ENCODE measurements at regions not wholly inside any gene's neighbourhood (a gene's known extent, or its start where the extent isn't known, plus 50 kb on each side); places are given as distances from the start of the nearest gene placed in this dataset.
"Not testable (repeated sequence)": the region's sequence is repeated elsewhere in the genome, so short reads cannot be mapped to it uniquely, and the experiment has no call there.

DNA sequence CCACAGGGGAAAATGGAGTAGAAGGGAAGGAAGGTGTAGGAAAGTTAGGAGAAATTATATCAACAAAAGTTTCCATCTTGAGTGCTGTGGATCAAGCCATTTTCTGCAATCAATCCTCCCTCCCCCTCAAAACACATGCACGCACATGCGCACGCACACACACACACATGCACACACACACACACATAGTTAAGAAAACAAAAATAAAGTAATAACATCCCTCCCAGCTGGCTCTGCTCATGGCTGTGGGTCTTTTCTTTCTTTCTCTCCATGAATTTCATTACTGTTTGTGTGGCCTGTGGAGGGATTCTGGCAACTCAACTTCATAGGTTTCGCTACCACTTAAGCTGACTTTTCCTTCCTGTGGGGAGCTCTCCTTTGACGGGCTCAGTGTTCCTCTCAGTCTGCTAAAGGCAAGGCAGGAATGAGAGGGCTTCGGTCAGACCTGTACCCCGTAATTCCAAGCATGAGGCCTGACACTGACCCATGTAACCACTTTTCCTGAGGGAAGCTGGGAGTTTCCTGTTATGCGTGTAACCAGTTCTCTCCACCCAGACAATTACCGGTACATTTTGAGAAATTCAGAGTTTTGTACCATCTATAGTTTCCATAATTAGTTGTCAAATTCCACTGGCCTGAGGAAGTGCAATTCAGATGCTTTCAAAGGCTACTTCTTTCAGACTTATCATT lies 79.8 kb downstream of the ZNF92 start:
- no peak for DNase-seq

DNA sequence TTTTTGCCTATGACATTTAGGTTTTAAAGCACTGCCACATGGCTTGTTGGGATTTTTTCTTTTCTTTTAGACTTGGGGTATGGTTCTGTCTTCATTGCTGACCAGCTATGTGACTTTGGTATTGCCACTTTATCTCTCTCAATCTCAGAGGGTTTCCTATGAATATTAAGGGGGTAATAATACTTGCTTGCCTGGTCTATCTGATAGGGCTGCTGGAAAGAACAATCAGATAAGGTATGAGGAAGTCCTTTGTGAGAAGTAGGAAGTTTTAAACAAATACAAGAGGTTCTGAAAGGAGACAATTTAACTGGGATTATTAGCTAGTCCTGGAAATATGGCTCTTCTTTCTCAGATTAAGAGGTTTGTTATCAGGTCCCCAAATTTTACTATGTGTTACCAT lies 80.8 kb downstream of the ZNF92 start:
- no peak for DNase-seq

DNA sequence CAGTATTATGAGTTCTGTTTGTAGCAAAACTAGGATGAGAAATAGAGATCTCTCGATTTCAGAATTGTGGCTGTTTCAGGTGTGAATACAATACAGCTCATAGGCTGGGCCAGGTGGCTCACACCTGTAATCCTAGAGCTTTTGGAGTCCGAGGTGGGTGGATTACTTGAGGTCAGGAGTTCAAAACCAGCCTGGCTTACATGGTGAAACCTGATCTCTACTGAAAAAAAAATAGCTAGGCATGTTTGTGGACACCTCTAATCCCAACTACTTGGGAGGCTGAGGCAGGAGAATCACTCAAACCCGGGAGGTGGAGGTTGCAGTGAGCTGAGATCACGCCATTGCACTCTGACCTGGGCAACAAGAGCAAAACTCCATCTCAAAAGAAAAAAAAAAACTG lies 81.4 kb downstream of the ZNF92 start:
- not testable (repeated sequence) for DNase-seq

DNA sequence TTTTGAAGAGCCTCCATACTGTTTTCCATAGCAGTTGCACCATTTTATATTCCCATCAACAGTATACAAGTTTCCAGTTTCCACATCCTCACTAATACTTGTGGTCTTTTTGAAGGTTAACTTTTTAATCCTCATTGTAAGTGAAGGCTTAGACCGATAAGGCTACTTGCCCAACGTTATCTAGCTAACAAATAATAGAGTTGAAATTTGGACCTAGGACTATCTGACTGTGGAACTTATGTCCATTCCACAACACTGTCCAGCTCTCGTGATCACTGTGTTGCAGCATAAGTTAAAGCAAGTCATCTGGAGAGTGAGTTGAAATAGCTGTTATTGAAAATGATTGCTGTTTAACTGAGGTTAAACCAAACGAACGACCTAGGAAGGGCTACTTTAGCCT lies 84.0 kb downstream of the ZNF92 start:
- no peak for DNase-seq

DNA sequence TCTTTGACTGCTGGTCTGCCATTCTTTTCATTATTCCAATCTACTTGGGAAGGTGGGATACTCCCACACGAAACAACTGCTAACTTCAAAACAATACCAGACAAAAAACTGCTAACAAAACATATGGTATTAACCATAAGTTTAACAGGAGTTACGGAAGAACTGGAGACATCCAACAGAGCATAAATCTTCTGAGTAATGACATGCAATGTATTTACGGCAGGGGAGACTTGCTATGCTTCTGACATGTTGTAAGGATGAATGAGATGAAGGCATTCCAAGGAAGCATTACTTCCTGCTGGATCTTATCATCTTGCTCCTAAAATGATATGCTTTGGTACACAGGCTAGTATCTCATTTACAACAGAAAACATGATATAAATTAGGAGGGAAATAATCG lies 85.8 kb downstream of the ZNF92 start:
- DNase-seq = no peak

DNA sequence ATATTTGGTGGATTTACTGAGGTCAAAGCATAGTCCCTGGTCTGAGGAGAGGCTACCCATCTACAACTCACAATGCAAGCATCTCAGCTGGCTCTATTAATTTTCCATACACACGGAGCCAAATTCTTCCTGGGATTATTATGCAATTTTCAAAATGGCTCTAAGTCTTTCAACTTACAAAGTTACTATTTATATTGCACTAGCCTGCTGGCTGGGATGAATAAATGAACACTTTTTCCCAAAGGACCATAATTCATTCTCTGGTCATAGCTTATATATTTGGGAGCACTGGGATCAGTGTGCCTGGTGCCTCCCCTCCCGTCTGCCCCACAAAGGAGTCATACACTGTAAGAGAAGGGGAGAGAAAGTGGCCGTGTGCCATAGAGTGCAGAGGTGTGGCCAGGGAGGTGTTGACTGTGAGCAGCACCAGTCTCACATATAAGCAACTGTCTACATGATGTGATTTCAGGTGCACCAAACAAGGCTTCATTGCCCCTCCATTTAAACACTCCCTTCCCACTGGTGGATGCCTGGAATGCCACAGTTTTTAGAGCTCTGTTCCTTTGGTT lies 88.6 kb downstream of the ZNF92 start:
- DNase-seq = no peak

DNA sequence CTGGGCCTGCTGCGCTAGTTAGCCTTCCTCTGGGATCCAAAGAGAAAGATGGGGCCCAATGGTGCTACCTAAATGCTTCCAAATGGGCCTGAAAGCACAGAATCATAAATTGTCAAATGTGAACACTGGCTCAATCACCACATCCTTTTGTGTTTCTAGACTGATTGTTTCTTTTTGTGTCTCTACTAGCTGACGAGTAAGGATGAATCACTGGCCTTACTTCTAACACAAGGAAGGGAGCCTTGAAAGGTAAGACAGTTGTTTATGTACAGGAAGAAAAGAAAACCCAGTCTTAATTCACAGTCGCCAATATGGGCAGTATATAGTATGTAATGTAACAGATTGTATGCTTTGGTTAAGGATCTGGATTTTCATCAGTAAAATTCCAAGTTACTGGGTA lies 89.5 kb downstream of the ZNF92 start:
- no peak for DNase-seq

DNA sequence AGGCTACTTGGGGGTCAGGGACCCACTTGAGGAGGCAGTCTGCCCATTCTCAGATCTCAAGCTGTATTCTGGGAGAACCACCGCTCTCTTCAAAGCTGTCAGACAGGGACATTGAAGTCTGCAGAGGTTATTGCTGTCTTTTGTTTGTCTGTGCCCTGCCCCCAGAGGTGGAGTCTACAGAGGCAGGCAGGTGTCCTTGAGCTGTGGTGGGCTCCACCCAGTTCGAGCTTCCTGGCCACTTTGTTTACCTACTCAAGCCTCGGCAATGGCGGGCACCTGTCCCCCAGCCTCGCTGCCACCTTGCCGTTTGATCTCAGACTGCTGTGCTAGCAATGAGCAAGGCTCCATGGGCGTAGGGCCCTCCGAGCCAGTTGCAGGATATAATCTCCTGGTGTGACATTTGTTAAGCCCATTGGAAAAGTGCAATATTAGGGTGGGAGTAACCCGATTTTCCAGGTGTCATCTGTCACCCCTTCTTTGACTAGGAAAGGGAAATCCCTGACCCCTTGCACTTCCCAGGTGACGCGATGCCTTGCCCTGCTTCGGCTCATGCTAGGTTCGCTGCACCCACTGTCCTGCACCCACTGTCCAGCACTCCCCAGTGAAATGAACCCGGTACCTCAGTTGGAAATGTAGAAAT lies 96.4 kb downstream of the ZNF92 start:
- DNase-seq = not testable (repeated sequence)

DNA sequence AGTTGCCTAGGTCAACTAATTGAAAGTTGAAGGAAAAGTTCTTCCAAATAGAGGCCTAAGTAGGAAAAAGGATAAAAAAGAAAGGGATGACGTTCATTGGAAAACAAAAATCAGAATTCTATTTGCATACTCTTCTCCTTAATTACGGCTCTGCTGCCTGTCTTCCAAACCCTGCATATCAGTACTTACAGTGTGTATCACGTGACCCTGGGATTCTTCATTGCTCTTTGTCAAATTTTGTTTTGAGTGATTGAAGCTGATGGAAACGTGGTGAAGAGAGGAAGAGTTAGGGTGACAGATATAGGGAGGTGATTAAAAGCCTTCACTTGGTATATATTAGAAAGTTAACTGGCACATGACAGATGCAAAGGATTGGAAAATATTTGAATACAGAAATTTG lies 97.9 kb downstream of the ZNF92 start:
- no peak for DNase-seq

DNA sequence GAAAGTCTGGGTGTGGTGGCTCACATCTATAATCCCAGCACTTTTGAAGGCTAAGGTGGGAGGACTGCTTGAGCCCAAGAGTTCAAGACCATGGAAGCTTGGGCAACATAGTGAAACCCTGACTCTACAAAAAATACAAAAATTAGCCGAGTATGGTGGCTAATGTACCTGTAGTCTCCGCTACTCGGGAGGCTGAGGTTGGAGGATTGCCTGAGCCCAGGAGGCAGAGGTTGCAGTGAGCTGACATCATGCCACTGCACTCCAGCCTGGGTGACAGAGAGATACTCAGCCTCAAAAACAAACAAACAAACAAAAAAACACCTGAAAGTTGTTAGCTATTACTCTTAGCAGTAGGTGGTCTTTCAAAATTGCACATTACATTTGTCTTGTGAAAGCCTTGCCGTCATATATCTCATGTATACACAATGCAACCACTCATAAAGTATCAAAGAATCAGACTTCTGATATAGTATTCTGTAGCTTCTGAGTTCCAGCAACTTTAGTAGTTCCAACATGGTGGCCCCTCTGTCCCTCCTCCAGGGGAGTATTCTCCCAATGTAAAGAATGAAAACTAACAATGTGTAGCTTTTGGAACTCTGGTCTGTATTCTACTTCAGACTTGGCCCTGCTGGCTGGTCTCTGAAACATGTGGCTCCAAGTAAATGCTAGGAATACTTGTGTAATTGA lies 101.5 kb downstream of the ZNF92 start:
- DNase-seq = no peak

DNA sequence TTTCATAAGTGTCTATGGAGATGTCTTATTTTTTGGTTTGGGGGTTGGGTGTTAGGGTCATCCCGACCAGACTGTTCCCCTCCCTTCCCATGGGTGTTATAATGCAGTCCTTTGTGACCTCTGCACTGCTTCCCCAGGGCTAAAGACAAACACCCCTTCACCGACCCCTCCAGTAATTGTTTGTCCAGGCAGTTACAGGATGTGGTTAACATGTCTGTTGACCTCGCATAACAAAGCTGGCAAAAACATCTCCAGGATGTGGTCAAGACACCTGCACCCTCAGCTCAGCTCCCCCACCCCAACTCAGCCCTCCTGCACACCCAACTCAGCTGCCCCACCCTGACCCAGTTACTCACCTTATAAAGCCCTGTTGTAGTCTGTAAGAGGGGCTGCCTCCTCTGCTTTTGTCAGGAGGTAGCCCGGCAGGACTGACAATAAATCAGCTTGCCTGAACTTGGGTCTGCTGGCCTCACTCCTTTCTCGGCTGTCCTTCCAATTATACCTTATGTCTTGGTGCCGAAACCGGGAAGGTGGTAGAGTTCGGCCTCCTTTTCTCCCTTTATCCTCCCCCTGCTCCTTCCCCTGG lies 102.2 kb downstream of the ZNF92 start:
- DNase-seq = no peak

DNA sequence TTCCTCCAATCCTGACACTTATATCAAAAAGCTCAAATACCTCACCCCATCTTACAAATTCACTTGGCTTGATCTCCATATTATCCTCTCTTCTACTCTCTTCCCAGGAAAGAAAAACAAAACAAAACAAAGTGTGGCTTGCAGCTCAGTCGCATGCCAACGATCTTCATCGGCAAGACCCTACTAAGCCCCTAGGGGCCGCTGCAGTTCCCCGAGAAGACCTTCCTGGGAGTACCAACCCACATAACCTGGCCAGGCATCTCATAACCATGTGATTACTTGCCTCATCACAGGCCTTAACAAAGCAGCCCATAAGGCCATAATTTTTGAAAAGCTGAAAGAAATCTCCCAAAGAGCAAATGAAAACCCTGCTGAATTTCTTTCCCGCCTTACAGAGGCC lies 103.7 kb downstream of the ZNF92 start:
- DNase-seq = peak; percentile 5

DNA sequence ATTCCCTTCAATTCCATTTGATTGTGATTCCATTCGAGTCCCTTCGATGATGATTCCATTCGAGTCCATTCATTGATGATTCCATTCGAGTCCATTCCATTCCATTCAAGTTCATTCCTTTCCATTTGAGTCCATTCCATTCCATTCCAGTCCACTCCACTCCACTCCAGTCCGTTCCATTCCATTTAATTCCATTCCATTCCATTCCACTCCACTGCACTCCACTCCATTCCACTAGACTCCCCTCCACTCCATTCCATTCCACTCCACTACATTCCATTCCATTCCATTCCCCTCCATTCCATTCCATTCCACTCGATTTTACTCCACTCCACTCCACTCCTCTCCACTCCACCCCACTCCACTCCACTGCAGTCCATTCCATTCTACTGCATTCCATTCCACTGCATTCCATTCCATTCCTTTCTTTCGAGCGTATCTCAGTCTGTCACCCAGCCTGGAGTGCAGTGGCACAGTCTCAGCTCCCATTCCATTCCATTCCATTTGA lies 115.7 kb downstream of the ZNF92 start:
- no peak for DNase-seq

DNA sequence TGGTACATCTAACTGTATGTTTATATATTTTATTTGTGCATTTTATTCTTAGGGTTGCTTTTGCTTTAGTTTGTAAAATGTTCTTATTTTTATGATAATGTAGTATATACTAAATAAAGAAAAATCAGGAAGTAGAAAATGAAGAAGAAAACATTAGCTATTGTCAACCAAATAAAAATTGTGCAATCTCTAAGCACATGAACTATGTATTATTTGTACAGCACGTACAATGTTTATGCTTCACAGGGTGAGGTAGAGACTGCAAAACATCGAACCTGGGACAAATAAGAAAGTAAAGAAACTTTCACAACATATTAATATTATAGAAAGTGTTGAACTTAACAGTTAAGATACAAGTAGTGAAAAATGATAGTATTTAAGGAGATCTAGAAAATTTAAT lies 123.0 kb downstream of the ZNF92 start:
- DNase-seq = not testable (repeated sequence)

DNA sequence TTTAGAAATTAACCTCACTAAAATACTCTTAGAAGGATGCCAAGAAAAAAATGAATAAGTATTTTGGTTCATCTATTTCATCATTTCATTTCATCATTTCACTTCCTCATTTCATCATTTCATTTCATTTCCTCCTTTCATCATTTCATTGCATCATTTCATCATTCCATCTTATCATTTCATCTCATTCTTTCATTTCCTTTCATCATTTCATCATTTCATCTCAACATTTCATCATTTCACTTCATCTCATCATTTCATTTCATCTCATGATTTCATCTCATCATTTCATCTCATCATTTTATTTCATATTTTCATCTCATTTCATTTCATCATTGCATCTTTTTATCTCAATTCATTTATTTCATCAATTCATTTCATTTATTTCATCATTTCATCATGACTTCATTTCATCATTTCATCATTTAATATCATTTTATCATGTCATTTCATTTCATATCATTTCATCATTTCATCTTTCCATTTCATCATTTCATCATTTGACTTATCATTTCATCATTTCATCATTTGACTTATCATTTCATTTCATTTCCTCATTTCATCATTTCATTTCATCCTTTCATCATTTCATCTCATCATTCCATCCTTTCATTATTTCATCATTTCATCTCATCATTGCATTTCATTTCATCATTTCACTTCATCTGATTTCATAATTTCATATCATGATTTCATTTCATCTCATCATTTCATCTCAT lies 129.9 kb downstream of the ZNF92 start:
- DNase-seq = no peak

DNA sequence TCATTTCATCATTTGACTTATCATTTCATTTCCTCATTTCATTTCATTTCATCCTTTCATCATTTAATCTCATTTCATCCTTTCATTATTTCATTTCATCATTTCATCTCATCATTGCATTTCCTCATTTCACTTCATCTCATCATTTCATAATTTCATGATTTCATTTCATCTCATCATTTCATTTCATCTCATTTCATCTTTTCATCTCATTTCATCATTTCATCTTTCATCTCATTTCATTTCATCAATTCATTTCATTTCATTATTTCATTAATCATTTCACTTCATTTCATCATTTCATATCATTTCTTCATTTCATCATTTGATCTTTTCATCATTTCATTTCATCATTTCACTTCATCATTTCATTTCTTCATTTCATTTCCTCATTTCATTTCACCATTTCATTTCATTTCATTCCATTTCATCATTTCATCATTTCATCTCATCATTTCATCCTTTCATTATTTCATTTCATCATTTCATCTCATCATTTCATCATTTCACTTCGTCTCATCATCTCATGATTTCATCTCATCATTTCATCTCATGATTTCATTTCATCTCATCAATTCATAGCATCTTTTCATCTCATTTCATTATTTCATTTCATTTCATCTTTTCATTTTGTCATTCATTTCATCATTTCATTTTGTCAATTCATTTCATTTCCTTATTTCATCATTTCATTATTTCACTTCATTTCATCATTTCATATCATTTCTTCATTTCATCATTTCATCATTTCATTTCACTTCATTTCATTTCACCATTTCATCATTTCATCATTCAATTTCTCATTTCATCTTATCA lies 131.1 kb downstream of the ZNF92 start:
- DNase-seq = not testable (repeated sequence)

DNA sequence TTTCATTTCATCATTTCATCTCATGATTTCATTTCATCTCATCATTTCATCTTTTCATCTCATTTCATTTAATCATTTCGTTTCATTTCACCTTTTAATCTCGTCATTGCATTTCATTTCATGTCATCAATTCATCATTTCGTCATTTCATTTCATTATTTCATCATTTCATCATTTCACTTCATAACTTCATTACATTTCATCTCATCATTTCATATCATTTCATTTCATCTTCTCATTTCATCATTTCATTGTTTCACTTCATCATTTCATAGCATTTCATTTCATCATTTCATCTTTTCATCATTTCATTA lies 131.6 kb downstream of the ZNF92 start:
- DNase-seq = not testable (repeated sequence)

DNA sequence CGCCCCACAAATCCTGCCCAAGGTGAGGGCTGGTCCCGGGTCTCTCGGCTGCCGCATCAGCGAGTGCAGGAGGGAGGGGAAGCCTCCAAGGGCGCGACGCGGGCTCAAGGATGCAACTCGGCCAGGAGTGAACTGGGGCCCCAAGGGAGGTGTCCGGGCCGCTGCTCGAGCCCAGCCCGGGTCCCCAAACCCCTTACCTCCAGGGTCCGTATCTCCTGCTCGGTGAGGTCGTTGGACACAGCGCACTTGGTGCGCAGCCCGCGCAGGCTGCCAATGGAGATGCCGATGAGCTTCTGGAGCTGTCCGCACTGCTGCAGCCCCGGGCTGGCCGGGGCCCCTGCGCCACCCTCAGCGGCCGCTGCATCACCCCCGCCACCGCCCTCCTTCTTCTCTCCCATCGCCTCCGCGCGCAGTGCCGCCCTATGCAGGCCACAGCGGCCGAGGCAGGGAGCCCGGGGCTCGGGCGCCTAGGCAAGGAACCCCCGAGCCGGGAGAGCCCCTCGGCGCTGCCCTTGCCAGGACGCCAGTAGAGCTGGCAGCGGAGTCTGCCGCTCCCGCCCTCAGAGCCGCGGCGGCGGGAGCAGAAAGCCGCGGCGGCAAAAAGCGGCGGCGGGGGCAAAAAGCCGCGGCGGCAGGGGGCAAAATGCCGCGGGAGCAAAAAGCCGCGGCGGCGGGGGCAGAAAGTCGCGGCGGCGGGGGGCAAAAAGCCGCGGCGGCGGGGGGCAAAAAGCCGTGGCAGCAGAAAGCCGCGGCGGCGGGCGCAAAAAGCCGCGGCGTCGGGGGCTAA lies 135.1 kb downstream of the ZNF92 start:
- DNase-seq = not testable (repeated sequence)

DNA sequence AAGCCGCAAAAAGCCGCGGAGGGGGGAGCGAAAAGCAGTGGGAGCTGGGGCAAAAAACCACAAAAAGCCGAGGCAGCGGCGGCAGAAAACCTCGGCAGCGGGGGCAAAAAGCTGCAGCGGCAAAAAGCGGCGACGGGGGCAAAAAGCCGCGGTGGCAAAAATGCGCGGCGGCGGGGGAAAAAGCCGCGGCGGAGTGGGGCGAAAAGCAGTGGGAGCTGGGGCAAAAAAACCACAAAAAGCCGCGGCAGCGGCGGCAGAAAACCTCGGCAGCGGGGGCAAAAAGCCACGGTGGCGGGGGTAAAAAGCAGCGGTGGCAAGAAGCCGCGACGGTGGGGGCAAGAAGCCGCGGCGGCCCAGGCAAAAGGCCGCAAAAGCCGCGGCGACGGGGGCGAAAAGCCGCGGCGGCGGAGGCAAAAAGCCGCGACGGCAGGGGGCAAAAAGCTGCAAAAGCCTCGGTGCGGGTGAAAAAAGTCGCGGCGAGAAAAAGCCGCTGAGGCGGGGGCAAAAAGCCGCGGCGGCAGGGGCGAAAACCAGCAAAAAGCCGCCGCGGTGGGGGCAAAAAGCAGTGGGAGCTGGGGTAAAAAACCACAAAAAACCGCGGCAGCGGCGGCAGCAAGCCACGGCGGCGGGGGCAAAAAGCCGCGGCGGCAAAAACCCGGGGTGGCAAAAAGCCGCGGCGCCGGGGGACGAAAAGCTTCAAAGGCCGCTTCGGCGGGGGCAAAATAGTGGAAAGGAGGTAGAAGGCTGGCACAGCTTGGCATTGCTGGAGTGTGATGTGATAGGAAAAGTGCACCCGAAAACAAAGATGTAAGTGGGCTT lies 135.9 kb downstream of the ZNF92 start:
- no peak for DNase-seq

DNA sequence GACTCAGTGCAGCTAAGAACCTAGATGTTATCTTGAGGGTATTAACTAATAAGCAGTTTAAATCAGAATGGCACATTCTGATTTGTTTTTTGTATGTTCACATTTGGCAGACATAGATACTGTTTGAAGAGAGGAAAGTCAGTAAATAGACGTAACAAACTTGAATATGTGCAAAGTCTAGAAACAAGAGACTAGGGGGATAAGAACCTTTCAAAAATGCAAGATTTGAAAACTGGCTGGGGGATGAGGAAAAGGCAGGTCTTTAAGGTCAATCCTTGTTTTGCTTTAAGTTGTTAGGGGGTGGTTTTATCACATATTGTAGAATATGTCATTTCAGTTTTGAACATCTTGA lies 136.5 kb downstream of the ZNF92 start:
- DNase-seq = not testable (repeated sequence)

All from NCI-H345 (cell line).